Suprapubic skin (tissue), 3 donors: ENCODE measurements at regions not wholly inside any gene's neighbourhood (a gene's known extent, or its start where the extent isn't known, plus 50 kb on each side); places are given as distances from the start of the nearest gene placed in this dataset.

Experiments used
- EP300 ChIP-seq: sonication (generic); formaldehyde crosslinking; IDR thresholded peaks from one replicate; pipeline ENCODE4 v1.6.1; 2017; ENCODE audit warnings: antibody characterized with exemption
- TF ChIP-seq, protein P1 (sequence below), 2 donors: fragments of 200-600 bp in 1 of 2; fragments of 450-650 bp in 1 of 2; sonication (generic) in 1 of 2; IDR thresholded peaks; one replicate each; pipeline ENCODE4 v1.5.1; 2016 to 2019; ENCODE audit warnings: antibody characterized with exemption in 2 of 2, mild to moderate bottlenecking in 1 of 2, moderate library complexity in 1 of 2

DNA sequence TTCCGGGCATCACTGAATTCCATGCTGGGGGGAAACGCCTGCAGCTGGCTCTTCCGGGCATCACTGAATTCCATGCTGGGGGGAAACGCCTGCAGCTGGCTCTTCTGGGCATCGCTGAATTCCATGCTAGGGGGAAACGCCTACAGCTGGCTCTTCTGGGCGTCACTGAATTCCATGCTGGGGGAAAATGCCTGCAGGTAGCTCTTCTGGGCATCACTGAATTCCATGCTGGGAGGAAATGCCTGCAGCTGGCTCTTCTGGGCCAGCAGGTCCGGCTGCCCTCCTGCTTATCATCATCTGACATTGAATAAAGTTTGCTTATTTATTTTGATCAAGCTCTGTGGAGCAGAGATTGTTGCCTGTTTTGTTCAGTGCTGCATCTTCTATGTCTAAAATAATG lies 355.1 kb downstream of the SMOC2 start:
- TF ChIP-seq, protein P1, sequence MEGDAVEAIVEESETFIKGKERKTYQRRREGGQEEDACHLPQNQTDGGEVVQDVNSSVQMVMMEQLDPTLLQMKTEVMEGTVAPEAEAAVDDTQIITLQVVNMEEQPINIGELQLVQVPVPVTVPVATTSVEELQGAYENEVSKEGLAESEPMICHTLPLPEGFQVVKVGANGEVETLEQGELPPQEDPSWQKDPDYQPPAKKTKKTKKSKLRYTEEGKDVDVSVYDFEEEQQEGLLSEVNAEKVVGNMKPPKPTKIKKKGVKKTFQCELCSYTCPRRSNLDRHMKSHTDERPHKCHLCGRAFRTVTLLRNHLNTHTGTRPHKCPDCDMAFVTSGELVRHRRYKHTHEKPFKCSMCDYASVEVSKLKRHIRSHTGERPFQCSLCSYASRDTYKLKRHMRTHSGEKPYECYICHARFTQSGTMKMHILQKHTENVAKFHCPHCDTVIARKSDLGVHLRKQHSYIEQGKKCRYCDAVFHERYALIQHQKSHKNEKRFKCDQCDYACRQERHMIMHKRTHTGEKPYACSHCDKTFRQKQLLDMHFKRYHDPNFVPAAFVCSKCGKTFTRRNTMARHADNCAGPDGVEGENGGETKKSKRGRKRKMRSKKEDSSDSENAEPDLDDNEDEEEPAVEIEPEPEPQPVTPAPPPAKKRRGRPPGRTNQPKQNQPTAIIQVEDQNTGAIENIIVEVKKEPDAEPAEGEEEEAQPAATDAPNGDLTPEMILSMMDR (IDR thresholded peaks at IDR 0.05) = no peak
- no peak for TF ChIP-seq EP300
